ENCODE measurements at regions not wholly inside any gene's neighbourhood (a gene's known extent, or its start where the extent isn't known, plus 50 kb on each side); places are given as distances from the start of the nearest gene placed in this dataset.

GRCh38 chr4:66927937-66928336 lies 617.4 kb downstream of the CENPC start:
- TF ChIP-seq POLR2A (IDR thresholded peaks at IDR 0.05; ENCODE audit: low read depth): no peak
- no peak for TF ChIP-seq CTCF (IDR thresholded peaks at IDR 0.05)

Measured in esophagus muscularis mucosa (tissue), 3 donors.